Prostate gland (tissue), 2 donors: ENCODE measurements at regions not wholly inside any gene's neighbourhood (a gene's known extent, or its start where the extent isn't known, plus 50 kb on each side); places are given as distances from the start of the nearest gene placed in this dataset.

Experiments used
- DNase-seq: peaks from one replicate; pipeline ENCODE4 v3.0.0-alpha.2; 2019; ENCODE audit warnings: low spot score
- H3K27ac ChIP-seq, 2 donors: fragments of 200-600 bp; sonication (generic); 2 replicates each; pipeline ENCODE4 v1.5.1; 2017 to 2019
- H3K27me3 ChIP-seq: fragments of 200-600 bp; sonication (generic); replicated peaks from 2 replicates; pipeline ENCODE4 v1.5.1; 2019; ENCODE audit not compliant: insufficient read depth
- H3K36me3 ChIP-seq, 2 donors: fragments of 200-600 bp; sonication (generic); 1 replicate in 1 of 2; 2 replicates in 1 of 2; pipeline versions ENCODE4 v1.5.1 to v1.8.1; 2017 to 2019
- H3K4me1 ChIP-seq: fragments of 200-600 bp; sonication (generic); replicated peaks from 2 replicates; pipeline ENCODE4 v1.5.1; 2019
- H3K4me3 ChIP-seq, 2 donors: fragments of 200-600 bp; sonication (generic); 2 replicates each; pipeline ENCODE4 v1.5.1; 2017 to 2019
- H3K9me3 ChIP-seq: fragments of 200-600 bp; sonication (generic); 2 replicates; pipeline ENCODE4 v1.5.1; 2017
- CTCF ChIP-seq, 4 experiments: fragments of 200-600 bp in 2 of 4; fragments of 450-650 bp in 2 of 4; sonication (generic) in 2 of 4; IDR thresholded peaks; 1 replicate in 3 of 4; 2 replicates in 1 of 4; pipeline ENCODE4 v1.5.1; 2016 to 2019; ENCODE audit warnings: antibody characterized with exemption in 4 of 4, mild to moderate bottlenecking in 2 of 4, moderate library complexity in 2 of 4
- POLR2A ChIP-seq: fragments of 450-650 bp; IDR thresholded peaks from one replicate; pipeline ENCODE4 v1.6.1; 2016; ENCODE audit warnings: antibody characterized with exemption, mild to moderate bottlenecking
- POLR2AphosphoS5 ChIP-seq: sonication (generic); formaldehyde crosslinking; IDR thresholded peaks from one replicate; pipeline ENCODE4 v1.6.1; 2017; ENCODE audit warnings: antibody characterized with exemption
- WGBS: methylation state at CpG from one replicate; pipeline ENCODE4 v1.1.5; 2018; 5-methylcytosine and 5-hydroxymethylcytosine counted together
- intact Hi-C: fragments of 100-400 bp; cut with DNase I; formaldehyde crosslinking; loops from one replicate; pipeline ENCODE4 v1.14.2; 2022

GRCh38 chr19:56995303-56995702, 124.5 kb upstream of the USP29 start:
- Histone ChIP-seq H3K27me3 (no peaks in the 10 kb centered on the region), H3K4me1 (no peaks in the 10 kb centered on the region), H3K36me3 (no peaks in the 10 kb centered on the region), H3K9me3 (no peaks in the 10 kb centered on the region), H3K27ac (no peak overlapping the region), H3K4me3 (no peak overlapping the region)
- intact Hi-C loops, result no loop called here
- DNase-seq, result no peak
- TF ChIP-seq POLR2AphosphoS5 (no peak), CTCF (IDR thresholded peaks at IDR 0.05) (no peak), POLR2A (no peak)
- 65% methylated on average over 9 of the region's 9 CpGs for WGBS

GRCh38 chr19:57002195-57002601, 117.6 kb upstream of the USP29 start:
- intact Hi-C loops, result no loop called here
- Histone ChIP-seq H3K36me3 (no peaks in the 10 kb centered on the region), H3K4me1 (no peaks in the 10 kb centered on the region), H3K9me3 (no peaks in the 10 kb centered on the region), H3K27ac (no peak overlapping the region), H3K27me3 (no peaks in the 10 kb centered on the region), H3K4me3 (no peak overlapping the region)
- DNase-seq, result no peak
- TF ChIP-seq POLR2A, result no peak
- 84% methylated on average over 19 of the region's 19 CpGs for whole genome bisulfite sequencing

GRCh38 chr19:57002710-57003109, 117.1 kb upstream of the USP29 start:
- WGBS, result 74% methylated on average over 15 of the region's 15 CpGs
- no peak overlapping the region for H3K27ac ChIP-seq
- H3K27me3 ChIP-seq, result no peaks in the 10 kb centered on the region
- no peaks in the 10 kb centered on the region for H3K4me1 ChIP-seq
- no peak for TF ChIP-seq POLR2AphosphoS5
- TF ChIP-seq CTCF (IDR thresholded peaks at IDR 0.05), result no peak
- no peak for TF ChIP-seq POLR2A
- H3K4me3 ChIP-seq, result no peak overlapping the region
- DNase-seq, result no peak
- no peaks in the 10 kb centered on the region for H3K36me3 ChIP-seq
- intact Hi-C loops, result no loop called here
- no peaks in the 10 kb centered on the region for H3K9me3 ChIP-seq

- Histone ChIP-seq H3K4me3 (no peak overlapping the region), H3K4me1 (no peaks in the 10 kb centered on the region), H3K27ac (no peak overlapping the region), H3K36me3 (no peaks in the 10 kb centered on the region), H3K27me3 (no peaks in the 10 kb centered on the region), H3K9me3 (no peaks in the 10 kb centered on the region)
- TF ChIP-seq POLR2A, result no peak
- TF ChIP-seq POLR2AphosphoS5, result no peak
- TF ChIP-seq CTCF (IDR thresholded peaks at IDR 0.05), result no peak
- DNase-seq, result no peak
- 88% methylated on average over 13 of the region's 13 CpGs for WGBS
- intact Hi-C loops, result no loop called here
Measured at GRCh38 chr19:57004418-57004817, 115.4 kb upstream of the USP29 start.

GRCh38 chr19:57008432-57008831, 111.4 kb upstream of the USP29 start:
- intact Hi-C loops, result no loop called here
- DNase-seq, result no peak
- Histone ChIP-seq H3K4me3 (no peak overlapping the region), H3K36me3 (no peaks in the 10 kb centered on the region), H3K9me3 (no peaks in the 10 kb centered on the region), H3K4me1 (no peaks in the 10 kb centered on the region), H3K27me3 (no peaks in the 10 kb centered on the region), H3K27ac (no peak overlapping the region)
- TF ChIP-seq CTCF (IDR thresholded peaks at IDR 0.05), result no peak
- no peak for TF ChIP-seq POLR2AphosphoS5
- no peak for TF ChIP-seq POLR2A
- WGBS, result 82% methylated on average over 6 of the region's 6 CpGs
